ENCODE measurements at regions not wholly inside any gene's neighbourhood (a gene's known extent, or its start where the extent isn't known, plus 50 kb on each side); places are given as distances from the start of the nearest gene placed in this dataset.
A peak's percentile ranks its signal among the peaks of the same experiment; 100 is the strongest.

DNA sequence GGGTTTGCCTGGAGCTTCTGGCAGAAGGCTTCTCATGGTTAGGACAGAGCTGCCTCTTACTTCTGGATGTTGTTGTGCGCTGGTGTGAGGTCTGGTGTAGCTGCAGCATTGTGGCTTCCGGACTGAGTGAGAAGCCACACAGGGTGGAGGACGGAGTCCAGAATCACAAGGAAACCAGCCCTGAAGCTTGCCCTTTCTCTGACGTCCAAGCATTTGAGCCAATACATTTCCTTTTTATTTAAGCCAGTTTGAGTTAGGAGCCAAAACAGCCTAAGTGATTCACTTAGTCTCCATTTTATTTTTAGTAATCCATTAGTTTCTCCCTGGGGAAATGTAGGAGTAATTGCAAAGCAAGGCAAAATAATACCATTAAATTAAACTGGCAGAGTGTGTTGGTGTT, 402.4 kb upstream of the RGS6 start:
- DNase-seq: peak; percentile 77 to 87
- H3K4me3 ChIP-seq: peak overlapping the region in 1 of 2 donors; percentile 8
- TF ChIP-seq, protein P1, sequence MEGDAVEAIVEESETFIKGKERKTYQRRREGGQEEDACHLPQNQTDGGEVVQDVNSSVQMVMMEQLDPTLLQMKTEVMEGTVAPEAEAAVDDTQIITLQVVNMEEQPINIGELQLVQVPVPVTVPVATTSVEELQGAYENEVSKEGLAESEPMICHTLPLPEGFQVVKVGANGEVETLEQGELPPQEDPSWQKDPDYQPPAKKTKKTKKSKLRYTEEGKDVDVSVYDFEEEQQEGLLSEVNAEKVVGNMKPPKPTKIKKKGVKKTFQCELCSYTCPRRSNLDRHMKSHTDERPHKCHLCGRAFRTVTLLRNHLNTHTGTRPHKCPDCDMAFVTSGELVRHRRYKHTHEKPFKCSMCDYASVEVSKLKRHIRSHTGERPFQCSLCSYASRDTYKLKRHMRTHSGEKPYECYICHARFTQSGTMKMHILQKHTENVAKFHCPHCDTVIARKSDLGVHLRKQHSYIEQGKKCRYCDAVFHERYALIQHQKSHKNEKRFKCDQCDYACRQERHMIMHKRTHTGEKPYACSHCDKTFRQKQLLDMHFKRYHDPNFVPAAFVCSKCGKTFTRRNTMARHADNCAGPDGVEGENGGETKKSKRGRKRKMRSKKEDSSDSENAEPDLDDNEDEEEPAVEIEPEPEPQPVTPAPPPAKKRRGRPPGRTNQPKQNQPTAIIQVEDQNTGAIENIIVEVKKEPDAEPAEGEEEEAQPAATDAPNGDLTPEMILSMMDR (IDR thresholded peaks at IDR 0.05): no peak
- H3K9me3 ChIP-seq: no peaks in the 10 kb centered on the region
- no peaks in the 10 kb centered on the region for H3K27me3 ChIP-seq
- peak overlapping the region; percentile 73 to 77 for H3K27ac ChIP-seq
- H3K4me1 ChIP-seq: peaks cover 0 to 49% (median 19%) of the 10 kb centered on the region in 4 donors
- intact Hi-C loops (cut with DNase I; ENCODE audit: low total_unique reads): no loop called here
- H3K36me3 ChIP-seq: no peaks in the 10 kb centered on the region

DNA sequence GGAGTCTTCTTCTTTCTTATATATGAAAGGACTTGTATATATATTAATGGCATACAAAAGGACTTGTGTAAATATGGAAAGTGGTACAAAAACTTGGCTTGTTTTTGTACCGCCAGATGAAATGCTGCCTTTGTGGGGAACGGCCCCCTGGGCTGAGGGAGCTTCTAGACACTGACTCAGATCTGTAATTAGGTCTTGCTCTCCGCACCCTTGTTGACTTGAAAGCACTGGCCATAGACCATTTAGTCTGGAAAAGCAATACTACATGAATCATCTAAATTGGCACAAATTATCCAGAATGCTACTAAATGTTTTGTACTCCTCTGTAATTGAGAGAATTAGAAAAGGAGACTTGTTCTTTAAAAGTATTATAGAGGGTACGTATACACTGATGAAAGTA, 399.9 kb upstream of the RGS6 start:
- Histone ChIP-seq H3K4me3 (no peak overlapping the region), H3K27me3 (no peaks in the 10 kb centered on the region), H3K27ac (peak overlapping the region; percentile 58 to 69), H3K4me1 (peaks cover 0 to 71% (median 30%) of the 10 kb centered on the region in 4 donors), H3K36me3 (no peaks in the 10 kb centered on the region), H3K9me3 (no peaks in the 10 kb centered on the region)
- intact Hi-C loops (cut with DNase I; ENCODE audit: low total_unique reads): no loop called here
- peak in 1 of 2 donors; percentile 55 for DNase-seq
- TF ChIP-seq, protein P1 (IDR thresholded peaks at IDR 0.05): no peak

DNA sequence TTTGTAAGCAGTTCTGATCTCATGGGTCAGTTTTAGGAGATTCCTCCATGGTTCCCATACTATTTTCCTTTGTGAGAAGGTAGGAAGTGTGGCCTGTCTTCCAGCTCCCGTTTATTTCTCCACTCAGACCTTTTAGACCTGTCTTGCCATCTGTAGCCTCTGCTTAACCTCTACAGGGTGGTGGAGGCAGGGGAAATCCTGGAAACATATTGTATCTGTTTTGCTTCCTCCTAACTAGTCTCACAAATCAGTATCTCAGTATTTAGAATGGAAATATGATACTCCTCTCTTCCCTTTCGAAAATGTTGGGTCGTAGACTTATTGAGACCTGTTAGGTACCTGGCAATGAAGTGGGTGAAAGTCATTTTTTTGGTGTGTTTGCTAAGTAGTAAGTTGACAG, 399.4 kb upstream of the RGS6 start:
- TF ChIP-seq, protein P1 (IDR thresholded peaks at IDR 0.05): no peak
- H3K36me3 ChIP-seq: no peaks in the 10 kb centered on the region
- intact Hi-C loops (cut with DNase I; ENCODE audit: low total_unique reads): no loop called here
- peaks cover 0 to 75% (median 35%) of the 10 kb centered on the region in 4 donors for H3K4me1 ChIP-seq
- no peaks in the 10 kb centered on the region for H3K27me3 ChIP-seq
- peak overlapping the region; percentile 58 to 69 for H3K27ac ChIP-seq
- H3K9me3 ChIP-seq: no peaks in the 10 kb centered on the region
- no peak for DNase-seq
- H3K4me3 ChIP-seq: no peak overlapping the region

DNA sequence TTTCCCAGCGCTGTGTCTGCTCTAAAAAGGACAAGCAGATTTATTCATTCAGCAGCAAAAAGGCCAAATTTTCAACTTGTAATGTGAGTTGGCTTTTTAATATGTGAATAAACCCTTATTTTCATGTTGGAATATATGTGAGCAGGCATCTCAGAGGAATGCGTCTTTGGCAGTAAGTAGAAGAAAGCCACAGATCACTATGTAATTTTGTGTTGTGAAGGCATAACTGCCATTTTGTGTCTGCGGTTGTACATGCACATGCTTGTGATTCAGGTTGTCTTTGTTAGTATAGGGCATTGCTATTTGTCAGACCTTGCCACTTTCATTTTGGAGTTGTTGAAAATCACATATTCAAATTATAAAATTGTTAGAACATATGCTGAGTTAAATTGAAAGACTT, 398.8 kb upstream of the RGS6 start:
- no peaks in the 10 kb centered on the region for H3K36me3 ChIP-seq
- H3K4me1 ChIP-seq: peaks cover 0 to 81% (median 35%) of the 10 kb centered on the region in 4 donors
- H3K4me3 ChIP-seq: no peak overlapping the region
- intact Hi-C loops (cut with DNase I; ENCODE audit: low total_unique reads): no loop called here
- TF ChIP-seq, protein P1 (IDR thresholded peaks at IDR 0.05): no peak
- H3K27me3 ChIP-seq: no peaks in the 10 kb centered on the region
- DNase-seq: no peak
- peak overlapping the region; percentile 58 to 69 for H3K27ac ChIP-seq
- H3K9me3 ChIP-seq: no peaks in the 10 kb centered on the region

DNA sequence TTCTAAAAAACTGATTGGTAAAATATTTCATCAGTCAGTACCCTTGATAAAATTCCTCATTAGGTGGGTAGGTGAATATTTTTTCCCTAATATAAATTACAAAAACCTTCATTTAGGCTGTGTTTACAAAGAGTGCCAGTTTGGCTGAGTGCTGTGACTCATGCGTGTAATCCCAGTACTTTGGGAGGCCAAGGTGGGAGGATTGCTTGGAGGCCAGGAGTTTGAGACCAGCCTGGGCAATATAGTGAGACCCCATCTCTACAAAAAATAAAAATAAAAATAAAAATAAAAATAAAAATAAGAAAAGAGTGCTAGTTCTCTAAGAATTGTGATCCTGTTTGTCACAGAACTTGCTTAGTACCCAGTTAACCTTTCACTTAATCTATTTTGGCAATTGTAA, 398.4 kb upstream of the RGS6 start:
- no peaks in the 10 kb centered on the region for H3K27me3 ChIP-seq
- no peak overlapping the region for H3K4me3 ChIP-seq
- H3K9me3 ChIP-seq: no peaks in the 10 kb centered on the region
- DNase-seq: no peak
- intact Hi-C loops (cut with DNase I; ENCODE audit: low total_unique reads): no loop called here
- no peaks in the 10 kb centered on the region for H3K36me3 ChIP-seq
- TF ChIP-seq, protein P1 (IDR thresholded peaks at IDR 0.05): no peak
- peaks cover 0 to 83% (median 37%) of the 10 kb centered on the region in 4 donors for H3K4me1 ChIP-seq
- H3K27ac ChIP-seq: peak overlapping the region; percentile 58 to 69

DNA sequence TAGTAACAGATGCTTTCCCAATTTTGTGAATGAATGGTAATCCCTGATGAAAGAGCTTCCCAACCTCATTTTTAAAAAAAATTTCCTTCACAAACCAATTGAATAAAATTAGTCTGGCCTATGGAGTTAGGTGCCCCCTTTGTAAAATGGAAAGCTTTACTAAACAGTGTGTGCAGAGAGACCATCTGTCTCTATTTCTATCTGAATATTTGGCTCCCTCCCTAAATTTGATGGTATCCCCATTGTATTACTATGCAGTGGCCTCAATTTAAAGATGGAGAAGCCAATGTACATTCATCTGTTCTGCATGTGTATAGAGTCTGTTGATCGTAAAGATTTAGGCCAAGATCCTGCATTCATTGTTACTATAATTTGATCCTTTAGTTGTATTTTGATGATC, 397.7 kb upstream of the RGS6 start:
- Histone ChIP-seq H3K9me3 (no peaks in the 10 kb centered on the region), H3K4me3 (no peak overlapping the region), H3K36me3 (no peaks in the 10 kb centered on the region), H3K27ac (peak overlapping the region; percentile 58 to 69), H3K27me3 (no peaks in the 10 kb centered on the region), H3K4me1 (peaks cover 0 to 83% (median 38%) of the 10 kb centered on the region in 4 donors)
- intact Hi-C loops (cut with DNase I; ENCODE audit: low total_unique reads): no loop called here
- no peak for DNase-seq
- TF ChIP-seq, protein P1 (IDR thresholded peaks at IDR 0.05): no peak

Data from tibial artery (tissue), 4 donors.